GM13977 (cell line): ENCODE measurements at regions not wholly inside any gene's neighbourhood (a gene's known extent, or its start where the extent isn't known, plus 50 kb on each side); places are given as distances from the start of the nearest gene placed in this dataset.

Source experiments
- DNase-seq: peaks from one replicate; pipeline ENCODE4 v3.0.0; 2012; ENCODE audit warnings: low spot score
- in situ Hi-C: fragments of 300-500 bp; cut with MboI; formaldehyde crosslinking; loops from one replicate; pipeline ENCODE4 v1.12.0; 2022; ENCODE audit warnings: low sequenced_read_pairs, low pct_unique_long_range_greater_than_20kb, mixed read lengths, inconsistent platforms; ENCODE audit not compliant: unreplicated experiment
- TF ChIP-seq, protein P1 (sequence below): IDR thresholded peaks from 2 replicates; pipeline ENCODE4 v1.5.1; 2012; ENCODE audit warnings: mild to moderate bottlenecking, control low read depth; ENCODE audit not compliant: insufficient read depth; ENCODE audit errors: extremely low read depth, missing control alignments

DNA sequence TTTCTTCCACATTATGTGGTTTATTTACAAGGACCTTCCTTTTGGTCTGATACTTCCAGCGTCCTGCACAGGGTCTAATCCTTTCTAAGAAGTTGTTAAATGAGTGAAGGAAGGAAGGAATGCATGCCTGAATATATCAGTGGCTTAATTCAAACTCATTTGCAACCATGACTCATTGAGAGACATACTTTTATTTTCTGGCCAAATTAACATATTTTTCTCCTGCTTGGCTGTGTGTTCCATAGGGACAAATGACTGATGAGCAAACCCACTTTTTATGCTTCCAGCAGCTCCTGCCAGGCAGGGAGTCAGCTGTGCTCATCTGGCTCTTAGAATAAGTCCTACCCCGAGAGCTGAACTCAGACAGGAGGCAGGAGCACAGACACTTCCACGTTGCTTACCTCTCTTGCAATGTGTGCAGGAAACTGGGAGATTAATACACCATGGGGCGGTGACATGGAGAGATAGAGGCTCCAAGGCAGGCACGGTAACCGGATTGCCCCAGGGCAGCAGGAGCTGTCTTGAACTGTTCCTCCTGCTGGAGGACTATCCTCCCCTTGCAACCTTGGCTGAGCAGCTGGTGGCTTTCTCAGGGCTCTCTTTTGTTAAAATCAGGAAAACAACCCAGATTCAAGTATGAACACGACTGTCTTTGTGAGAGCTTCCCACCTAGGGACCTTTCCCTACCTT is 667.5 kb upstream of the HS6ST1 start:
- TF ChIP-seq, protein P1, sequence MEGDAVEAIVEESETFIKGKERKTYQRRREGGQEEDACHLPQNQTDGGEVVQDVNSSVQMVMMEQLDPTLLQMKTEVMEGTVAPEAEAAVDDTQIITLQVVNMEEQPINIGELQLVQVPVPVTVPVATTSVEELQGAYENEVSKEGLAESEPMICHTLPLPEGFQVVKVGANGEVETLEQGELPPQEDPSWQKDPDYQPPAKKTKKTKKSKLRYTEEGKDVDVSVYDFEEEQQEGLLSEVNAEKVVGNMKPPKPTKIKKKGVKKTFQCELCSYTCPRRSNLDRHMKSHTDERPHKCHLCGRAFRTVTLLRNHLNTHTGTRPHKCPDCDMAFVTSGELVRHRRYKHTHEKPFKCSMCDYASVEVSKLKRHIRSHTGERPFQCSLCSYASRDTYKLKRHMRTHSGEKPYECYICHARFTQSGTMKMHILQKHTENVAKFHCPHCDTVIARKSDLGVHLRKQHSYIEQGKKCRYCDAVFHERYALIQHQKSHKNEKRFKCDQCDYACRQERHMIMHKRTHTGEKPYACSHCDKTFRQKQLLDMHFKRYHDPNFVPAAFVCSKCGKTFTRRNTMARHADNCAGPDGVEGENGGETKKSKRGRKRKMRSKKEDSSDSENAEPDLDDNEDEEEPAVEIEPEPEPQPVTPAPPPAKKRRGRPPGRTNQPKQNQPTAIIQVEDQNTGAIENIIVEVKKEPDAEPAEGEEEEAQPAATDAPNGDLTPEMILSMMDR: no peak
- in situ Hi-C loops: no loop called here
- no peak for DNase-seq

DNA sequence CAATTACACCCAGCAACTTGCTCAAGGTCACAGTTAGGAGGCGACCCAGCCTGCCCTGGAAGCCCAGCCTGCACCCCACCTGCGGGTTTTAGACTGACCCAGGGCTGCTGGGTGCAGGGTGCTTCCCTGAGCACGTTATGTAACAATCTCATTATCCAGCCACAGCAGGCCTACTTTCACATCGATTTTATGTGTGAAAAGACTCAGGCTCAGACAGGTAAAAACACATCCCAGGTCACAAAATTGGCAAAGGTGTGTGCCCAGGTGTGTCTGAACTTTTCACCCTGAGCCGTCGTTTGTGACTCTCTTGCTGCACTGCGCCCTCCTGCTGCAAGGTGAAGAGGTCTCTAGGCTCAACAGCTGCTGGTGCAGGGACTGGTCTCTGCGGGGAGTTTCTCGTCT is 668.2 kb upstream of the HS6ST1 start:
- no peak for DNase-seq
- TF ChIP-seq, protein P1: no peak
- in situ Hi-C loops: no loop called here

DNA sequence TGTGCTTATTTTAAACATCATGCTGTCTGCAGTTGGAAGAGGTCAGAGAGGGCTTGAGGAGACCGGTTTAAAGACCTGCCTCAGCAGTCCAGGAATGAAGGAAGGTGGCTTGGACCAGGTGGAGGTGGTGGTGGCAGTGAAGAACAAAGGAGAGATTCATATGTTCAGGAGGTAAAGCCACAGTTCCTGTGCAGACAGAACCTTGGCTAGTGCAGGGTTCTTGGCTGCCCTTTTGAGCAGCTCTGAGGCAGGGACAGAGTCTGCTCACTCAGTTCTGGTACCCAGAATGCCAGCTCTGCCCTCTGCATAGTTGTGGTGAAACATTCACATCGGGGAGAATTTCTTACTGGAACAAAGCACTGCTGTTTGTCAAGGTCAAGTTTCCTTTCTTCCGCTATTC is 669.7 kb upstream of the HS6ST1 start:
- in situ Hi-C loops: no loop called here
- TF ChIP-seq, protein P1: no peak
- no peak for DNase-seq

DNA sequence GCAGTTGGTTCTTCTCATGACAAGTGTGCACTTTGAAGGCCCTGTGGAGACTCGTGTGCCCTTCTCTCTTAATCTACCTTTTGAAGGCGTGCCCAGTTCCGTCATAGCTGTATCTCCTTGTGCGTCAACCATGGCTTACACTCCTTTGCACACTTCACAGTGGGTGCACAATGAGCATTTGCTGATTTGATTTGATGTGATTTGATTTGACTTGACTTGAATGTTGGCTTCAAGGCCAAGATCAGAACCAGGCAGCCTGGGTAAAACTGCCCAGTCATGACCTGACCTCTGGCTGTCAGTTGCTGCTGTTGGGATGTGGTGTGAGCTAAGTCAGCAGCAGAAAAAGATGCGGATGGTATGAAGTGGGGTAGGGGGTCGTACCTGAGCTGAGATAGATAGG is 670.3 kb upstream of the HS6ST1 start:
- TF ChIP-seq, protein P1: no peak
- DNase-seq: no peak
- in situ Hi-C loops: no loop called here

DNA sequence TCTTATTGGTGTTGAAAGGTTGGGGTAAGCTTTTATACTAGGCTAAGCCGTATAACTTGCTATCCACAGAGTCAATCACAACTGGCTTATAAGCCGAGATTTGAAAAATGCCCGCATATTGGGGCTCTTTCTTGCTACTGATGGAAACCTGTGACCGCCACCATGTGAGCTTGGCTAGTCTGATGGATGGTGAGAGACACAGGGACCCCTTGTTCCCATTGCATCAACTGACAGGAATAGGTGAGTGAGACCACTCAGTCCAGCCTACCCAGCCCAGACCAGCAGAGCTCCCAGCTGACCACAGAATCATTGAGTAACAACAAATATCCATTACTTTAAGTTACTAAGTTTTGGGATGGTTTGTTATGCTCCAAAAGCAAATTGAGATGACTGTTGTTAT is 676.4 kb upstream of the HS6ST1 start:
- TF ChIP-seq, protein P1: no peak
- DNase-seq: no peak
- in situ Hi-C loops: no loop called here

DNA sequence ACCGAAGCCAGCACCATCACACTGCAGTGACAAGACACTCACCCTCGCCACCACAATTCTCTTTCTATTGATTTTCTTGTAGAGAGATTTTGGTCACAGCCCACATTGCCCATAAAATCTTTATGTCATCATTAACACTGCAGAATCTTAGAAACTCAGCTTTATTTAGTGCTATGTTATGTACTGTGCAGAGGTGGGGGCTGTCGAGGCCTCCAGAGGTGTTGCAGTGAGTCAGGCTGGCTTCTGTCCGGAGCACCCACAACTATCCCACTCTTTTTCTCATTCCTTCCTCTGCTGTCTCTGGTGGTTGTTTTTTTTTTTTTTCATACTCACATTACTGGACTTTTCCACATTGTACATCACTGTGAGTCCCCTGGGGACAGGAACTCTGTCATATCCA is 677.4 kb upstream of the HS6ST1 start:
- in situ Hi-C loops: no loop called here
- no peak for DNase-seq
- TF ChIP-seq, protein P1: no peak
